Inflammatory macrophage treated with lipopolysaccharide for 4 hours (primary cell): ENCODE measurements at regions not wholly inside any gene's neighbourhood (a gene's known extent, or its start where the extent isn't known, plus 50 kb on each side); places are given as distances from the start of the nearest gene placed in this dataset.
"Not testable (repeated sequence)": the region's sequence is repeated elsewhere in the genome, so short reads cannot be mapped to it uniquely, and the experiment has no call there.

Experiments used
- DNase-seq: peaks from one replicate; pipeline ENCODE4 v3.0.0-alpha.2; 2020

GRCh38 chr20:4635781-4636180 lies 50.5 kb upstream of the PRNP start:
- no peak for DNase-seq

- no peak for DNase-seq
Measured at GRCh38 chr20:4635342-4635741, 50.9 kb upstream of the PRNP start.

- peak; percentile 93 for DNase-seq
Measured at GRCh38 chr20:4633780-4634179, 52.5 kb upstream of the PRNP start.

- peak; percentile 30 for DNase-seq
Measured at GRCh38 chr20:4633379-4633778, 52.9 kb upstream of the PRNP start.

GRCh38 chr20:4632876-4633275 lies 53.4 kb upstream of the PRNP start:
- DNase-seq: peak; percentile 84

GRCh38 chr20:4626228-4626627 lies 60.0 kb upstream of the PRNP start:
- no peak for DNase-seq

GRCh38 chr20:4625687-4626086 lies 60.6 kb upstream of the PRNP start:
- no peak for DNase-seq

- not testable (repeated sequence) for DNase-seq
Measured at GRCh38 chr20:4624675-4625336, 61.5 kb upstream of the PRNP start.

- not testable (repeated sequence) for DNase-seq
Measured at GRCh38 chr20:4619144-4619543, 67.1 kb upstream of the PRNP start.

- DNase-seq: no peak
Measured at GRCh38 chr20:4617484-4617883, 68.8 kb upstream of the PRNP start.

GRCh38 chr20:4617019-4617418 lies 69.2 kb upstream of the PRNP start:
- DNase-seq: no peak

GRCh38 chr20:4613718-4614620 lies 72.3 kb upstream of the PRNP start:
- DNase-seq: peak; percentile 73

GRCh38 chr20:4613184-4613583 lies 73.1 kb upstream of the PRNP start:
- DNase-seq: no peak

- no peak for DNase-seq
Measured at GRCh38 chr20:4610871-4611270, 75.4 kb upstream of the PRNP start.

- DNase-seq: no peak
Measured at GRCh38 chr20:4609511-4609910, 76.7 kb upstream of the PRNP start.

GRCh38 chr20:4608861-4609260 lies 77.4 kb upstream of the PRNP start:
- DNase-seq: no peak

GRCh38 chr20:4607287-4607713 lies 79.0 kb upstream of the PRNP start:
- DNase-seq: peak; percentile 63

GRCh38 chr20:4606051-4606450 lies 80.2 kb upstream of the PRNP start:
- no peak for DNase-seq

GRCh38 chr20:4605166-4605565 lies 81.1 kb upstream of the PRNP start:
- DNase-seq: no peak

GRCh38 chr20:4604580-4604979 lies 81.7 kb upstream of the PRNP start:
- no peak for DNase-seq

GRCh38 chr20:4603724-4604123 lies 82.5 kb upstream of the PRNP start:
- DNase-seq: no peak

- DNase-seq: no peak
Measured at GRCh38 chr20:4602297-4602631, 84.0 kb upstream of the PRNP start.

GRCh38 chr20:4601630-4602296 lies 84.5 kb upstream of the PRNP start:
- DNase-seq: no peak
